OCI-LY1 (cell line): ENCODE measurements at regions not wholly inside any gene's neighbourhood (a gene's known extent, or its start where the extent isn't known, plus 50 kb on each side); places are given as distances from the start of the nearest gene placed in this dataset.

Experiments used
- CTCF ChIP-seq: fragments of 200-600 bp; sonication (generic), shearing (Covaris generic); IDR thresholded peaks from 2 replicates; pipeline ENCODE4 v1.5.1; 2017; ENCODE audit warnings: mild to moderate bottlenecking, antibody characterized with exemption, low read length, moderate library complexity, mixed read lengths
- EZH2 ChIP-seq: fragments of 200-600 bp; sonication (generic), shearing (Covaris generic); IDR thresholded peaks from 2 replicates; pipeline ENCODE4 v1.8.0; 2017; ENCODE audit warnings: borderline replicate concordance, mixed run types, mild to moderate bottlenecking, antibody characterized with exemption, low read length, moderate library complexity, mixed read lengths

DNA sequence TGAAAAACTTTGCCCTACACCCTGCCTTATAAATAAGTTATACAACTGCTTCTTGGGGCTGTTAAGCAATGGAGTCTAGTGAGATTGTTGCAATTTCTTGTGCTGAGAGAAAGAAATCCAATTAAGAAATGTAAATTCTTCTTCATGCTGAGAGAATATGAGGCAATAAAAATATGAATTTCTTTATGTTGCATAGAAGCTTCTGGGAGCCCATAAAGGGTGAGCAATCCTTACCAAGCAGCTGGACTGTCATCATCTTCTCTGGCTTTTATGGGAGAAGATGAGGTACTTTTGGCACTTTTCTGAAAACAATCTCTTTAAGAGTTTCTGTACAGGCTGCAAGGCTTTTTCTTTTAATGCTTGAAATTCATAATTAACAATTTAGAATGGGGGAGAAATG is 204.3 kb downstream of the DMRTA1 start:
- no peak for TF ChIP-seq CTCF
- no peak for TF ChIP-seq EZH2
